ENCODE measurements at regions not wholly inside any gene's neighbourhood (a gene's known extent, or its start where the extent isn't known, plus 50 kb on each side); places are given as distances from the start of the nearest gene placed in this dataset.

- DNase-seq, result no peak
Measured at GRCh38 chr14:97350415-97350814, 553.2 kb downstream of the VRK1 start.

GRCh38 chr14:97350894-97351731, 553.9 kb downstream of the VRK1 start:
- no peak for DNase-seq

- no peak for DNase-seq
Measured at GRCh38 chr14:97353102-97353501, 555.9 kb downstream of the VRK1 start.

DNA sequence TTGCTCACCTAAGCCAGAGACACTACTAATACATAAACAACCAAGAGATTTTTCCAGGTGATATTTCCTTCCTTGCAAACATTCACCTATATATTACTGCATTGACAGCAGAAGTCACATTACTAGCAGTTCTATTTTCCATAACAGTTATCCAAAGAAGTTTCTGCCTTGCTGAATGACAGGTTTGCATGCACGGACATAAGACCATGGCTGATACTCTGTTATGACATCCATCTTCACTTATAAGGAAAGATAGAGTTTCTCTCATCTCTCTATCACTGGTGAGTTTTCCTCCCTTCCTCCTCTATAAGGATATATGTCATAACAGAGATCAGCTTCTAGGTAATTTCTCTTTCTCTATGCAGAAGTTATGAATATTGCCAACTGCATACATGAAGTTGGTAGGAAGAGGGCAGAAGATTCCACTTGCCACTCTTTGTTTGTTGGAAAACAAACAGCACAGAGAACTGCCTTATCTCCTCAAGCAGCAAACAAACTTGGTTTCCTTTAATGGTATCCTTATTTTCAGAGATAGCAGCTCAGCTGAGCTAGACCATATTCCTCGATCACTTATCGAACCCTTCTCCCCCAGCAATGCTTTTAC, 557.0 kb downstream of the VRK1 start:
- DNase-seq, result no peak

DNA sequence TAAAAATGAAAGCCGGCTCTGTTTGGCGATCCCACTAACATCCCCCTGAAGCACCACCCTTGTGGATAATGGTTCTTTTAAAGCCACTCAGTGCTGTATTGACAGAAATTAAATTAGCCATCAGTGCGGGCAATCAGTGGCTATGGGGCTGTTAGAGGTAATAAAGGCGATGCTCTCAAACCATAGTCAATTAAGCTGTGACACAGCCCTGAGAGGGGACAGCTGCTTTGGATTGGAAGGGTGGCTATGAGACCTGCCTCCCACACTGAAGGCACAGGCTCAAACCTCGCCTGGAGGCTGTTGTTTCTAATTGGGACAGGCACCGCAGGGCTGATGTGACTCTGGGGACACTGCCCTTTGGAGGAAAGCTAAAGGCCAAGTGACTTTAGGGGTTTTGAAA, 562.2 kb downstream of the VRK1 start:
- no peak for DNase-seq

GRCh38 chr14:97361181-97361580, 564.0 kb downstream of the VRK1 start:
- DNase-seq, result no peak

DNA sequence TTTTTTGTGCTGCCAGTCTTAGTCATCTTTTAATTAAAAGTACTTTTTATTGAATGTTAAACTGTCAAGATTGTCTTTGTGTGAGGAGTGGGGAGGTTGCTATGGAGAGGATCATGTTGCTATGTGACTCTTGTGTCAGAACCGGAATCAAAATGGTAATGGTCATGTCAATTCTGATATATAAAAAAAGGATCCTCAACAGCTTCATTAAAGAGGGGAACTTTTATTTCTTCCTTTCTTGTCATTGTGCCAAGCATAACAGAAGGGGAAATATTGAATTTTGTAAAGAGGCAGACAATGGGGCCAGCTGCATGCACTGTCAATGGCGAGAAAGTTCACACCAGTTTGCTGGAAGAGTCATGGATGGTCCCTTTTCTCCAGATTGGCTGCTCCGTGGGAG, 564.8 kb downstream of the VRK1 start:
- no peak for DNase-seq

DNA sequence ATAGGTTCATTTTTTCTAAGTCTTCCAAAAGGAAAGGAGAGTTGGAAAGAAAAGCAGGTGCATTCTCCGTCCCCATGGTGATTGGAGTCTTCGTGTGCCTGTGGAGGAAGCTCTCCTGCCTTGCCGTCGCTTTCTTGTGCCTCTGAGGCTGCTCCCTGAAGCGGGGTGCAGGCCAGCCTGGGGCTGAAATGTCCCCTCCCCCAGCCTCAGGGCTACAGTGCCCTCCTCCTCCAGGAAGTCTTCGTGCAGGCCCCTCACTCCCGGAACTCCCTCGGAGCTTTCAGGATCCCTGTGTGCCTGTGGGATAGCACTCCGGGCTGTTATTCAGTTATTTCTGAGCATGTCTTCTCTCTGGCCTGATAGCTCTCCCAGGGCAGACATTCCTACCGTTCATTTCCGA, 569.2 kb downstream of the VRK1 start:
- DNase-seq, result no peak

DNA sequence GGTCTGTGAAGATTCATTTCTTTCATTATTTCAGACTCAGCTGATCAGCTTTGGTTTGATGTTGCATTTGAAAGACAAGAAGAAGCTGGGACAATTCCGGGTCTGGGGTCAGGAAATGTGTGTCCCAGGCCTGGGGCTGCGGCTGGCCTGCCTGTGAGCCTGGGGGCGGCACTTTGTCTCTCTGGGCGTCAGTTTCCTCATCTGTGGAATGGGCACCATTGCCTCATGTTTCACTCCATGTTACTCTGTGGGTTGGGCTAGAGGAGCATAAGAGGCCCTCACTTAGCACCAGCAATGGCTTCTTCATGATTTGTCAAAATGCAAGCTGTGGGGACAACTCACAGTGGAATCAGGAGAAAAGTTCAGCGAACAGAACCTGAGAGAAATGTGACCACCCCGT, 570.1 kb downstream of the VRK1 start:
- DNase-seq, result no peak

- no peak for DNase-seq
Measured at GRCh38 chr14:97368049-97368448, 570.9 kb downstream of the VRK1 start.

DNA sequence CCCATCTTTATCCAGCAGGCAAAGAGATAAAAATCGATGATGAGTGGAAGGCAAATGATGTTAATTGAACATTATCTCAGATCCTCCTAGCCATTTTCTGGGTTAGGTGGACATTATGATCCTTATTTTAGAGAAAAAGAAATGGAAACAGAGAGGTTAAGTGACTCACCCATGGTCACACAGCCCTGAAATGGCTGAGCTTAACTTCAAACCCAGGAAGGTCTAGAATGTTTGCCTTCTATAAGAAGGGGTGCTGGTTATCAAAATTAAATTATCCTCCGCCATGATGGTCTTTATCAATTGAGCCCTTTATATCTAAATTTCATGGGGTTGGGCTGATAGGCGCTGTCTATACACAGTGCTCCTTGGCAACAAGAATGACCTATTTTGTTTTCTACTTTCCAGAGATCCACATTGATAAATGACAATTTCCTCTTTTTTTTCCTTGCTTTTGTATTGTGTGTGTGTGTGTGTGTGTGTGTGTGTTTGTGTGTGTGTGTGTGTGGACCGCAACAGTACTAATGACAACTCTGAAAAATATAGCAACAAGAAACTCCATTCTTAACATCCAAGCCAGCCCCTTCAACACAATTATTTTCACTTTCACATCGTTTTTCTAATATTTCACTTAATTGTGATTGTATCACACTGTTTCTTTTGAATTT, 571.9 kb downstream of the VRK1 start:
- no peak for DNase-seq

DNA sequence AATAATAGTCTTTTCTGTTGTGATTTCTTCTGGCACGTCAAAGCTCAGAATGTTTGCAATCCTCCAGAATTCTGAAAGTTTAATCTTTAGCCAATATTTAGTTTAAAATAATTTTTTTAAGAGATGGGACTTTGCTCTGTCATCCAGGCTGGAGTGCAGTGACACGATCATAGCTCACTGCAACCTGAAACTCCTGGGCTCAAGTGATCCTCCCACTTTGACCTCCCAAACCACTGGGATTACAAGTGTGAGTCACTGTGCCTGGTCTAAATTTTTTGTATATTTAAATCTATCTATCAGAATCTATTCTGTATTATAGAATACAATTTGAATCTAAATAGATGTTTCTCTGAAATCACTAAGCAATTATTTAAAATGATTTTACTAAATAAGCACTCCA, 572.7 kb downstream of the VRK1 start:
- no peak for DNase-seq

DNA sequence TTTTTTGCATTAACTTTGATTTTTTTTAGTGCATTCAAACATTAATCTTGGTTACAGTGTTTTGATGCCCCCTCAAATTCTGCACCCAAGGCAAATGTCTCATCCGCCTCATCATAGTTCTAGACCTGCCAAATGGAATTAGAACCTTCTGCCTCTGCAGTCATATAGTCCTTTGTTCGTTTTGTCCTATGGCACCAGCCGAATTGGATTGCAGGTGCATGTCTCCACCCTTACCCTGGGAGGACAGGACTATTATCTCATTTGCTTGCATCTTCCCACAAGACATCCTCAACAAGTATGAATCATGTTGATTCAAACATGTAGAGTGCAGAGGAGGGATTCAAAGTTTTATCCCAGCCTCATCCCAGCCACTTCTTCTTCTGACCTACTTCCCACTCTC, 579.1 kb downstream of the VRK1 start:
- DNase-seq, result no peak

- no peak for DNase-seq
Measured at GRCh38 chr14:97377550-97377949, 580.4 kb downstream of the VRK1 start.

- no peak for DNase-seq
Measured at GRCh38 chr14:97379091-97379531, 581.9 kb downstream of the VRK1 start.

DNA sequence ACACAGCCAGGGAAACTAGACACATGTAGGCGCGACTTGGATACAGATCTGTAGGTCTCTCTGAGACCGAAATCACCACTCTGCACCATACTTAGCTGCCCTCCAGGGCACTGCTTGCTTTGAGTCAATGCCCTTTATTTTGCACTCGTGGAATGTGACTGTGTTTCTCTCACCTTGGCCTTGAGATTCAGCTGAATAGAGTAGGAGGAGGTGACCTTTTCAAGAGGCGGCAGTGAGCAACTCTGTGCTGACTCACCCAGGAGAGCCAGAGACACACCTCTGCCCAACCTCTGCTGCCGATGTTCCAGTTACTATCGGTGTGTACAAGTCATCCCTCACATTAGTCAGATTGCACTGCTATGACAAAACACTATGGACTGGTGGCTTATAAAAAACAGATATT, 583.4 kb downstream of the VRK1 start:
- DNase-seq, result no peak

DNA sequence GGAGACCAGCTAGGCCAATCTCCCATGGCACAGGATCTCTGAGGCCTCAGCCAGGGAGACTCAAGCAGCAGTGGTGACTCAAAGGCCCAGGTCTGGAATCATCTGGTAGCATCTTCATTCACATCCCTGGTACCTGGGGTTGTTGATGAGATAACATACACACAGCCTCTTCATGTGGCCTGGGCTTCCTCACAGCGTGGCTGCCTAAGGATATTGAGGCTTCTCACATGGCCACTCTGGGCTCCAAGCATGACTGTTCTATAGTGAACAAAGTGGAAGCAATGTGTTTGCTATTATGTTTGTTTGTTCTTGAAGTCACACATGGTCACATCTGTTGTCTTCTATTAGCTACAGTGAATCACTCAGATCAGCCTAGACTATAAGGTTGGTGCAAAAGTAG, 584.1 kb downstream of the VRK1 start:
- DNase-seq, result no peak

DNA sequence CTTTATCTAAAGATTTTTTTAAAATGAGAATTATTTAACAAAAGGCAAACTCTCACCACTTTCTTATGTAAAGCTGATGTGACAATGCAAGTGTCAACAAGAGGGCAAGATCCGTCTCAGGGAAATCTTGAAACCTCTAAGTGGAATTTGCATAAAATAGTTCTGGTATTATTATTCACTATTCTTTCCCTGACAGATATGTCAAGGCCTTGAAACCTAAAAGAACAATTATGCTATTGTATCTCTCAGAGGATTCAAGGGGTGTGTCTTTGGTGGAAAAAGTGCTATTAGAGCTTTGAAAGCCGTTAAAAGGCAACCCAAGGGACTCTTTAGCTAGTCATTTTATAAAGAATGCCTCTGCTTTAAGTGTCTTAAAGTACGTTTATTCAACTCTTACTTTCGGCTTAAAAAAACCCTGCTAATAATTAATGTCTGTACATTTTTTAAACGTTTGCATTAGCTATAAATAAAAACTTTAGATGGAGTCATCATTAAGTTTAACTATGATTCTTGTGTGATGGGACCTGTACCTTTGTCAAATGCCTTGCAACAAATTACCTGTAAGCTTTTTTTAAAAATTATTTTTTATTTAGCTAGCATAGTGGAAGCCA, 585.5 kb downstream of the VRK1 start:
- DNase-seq, result no peak

GRCh38 chr14:97385727-97386126, 588.5 kb downstream of the VRK1 start:
- no peak for DNase-seq

- no peak for DNase-seq
Measured at GRCh38 chr14:97387252-97387874, 590.2 kb downstream of the VRK1 start.

- DNase-seq, result no peak
Measured at GRCh38 chr14:97388408-97388807, 591.2 kb downstream of the VRK1 start.

GRCh38 chr14:97390096-97390724, 593.0 kb downstream of the VRK1 start:
- DNase-seq, result peak; percentile 70 to 84

Data from right lung (tissue), 2 donors.